ENCODE measurements at regions not wholly inside any gene's neighbourhood (a gene's known extent, or its start where the extent isn't known, plus 50 kb on each side); places are given as distances from the start of the nearest gene placed in this dataset.

- TF ChIP-seq MXD4 (CRISPR knock-in tag; IDR thresholded peaks at IDR 0.05; ENCODE audit: borderline replicate concordance): no peak
- TF ChIP-seq, protein P1, sequence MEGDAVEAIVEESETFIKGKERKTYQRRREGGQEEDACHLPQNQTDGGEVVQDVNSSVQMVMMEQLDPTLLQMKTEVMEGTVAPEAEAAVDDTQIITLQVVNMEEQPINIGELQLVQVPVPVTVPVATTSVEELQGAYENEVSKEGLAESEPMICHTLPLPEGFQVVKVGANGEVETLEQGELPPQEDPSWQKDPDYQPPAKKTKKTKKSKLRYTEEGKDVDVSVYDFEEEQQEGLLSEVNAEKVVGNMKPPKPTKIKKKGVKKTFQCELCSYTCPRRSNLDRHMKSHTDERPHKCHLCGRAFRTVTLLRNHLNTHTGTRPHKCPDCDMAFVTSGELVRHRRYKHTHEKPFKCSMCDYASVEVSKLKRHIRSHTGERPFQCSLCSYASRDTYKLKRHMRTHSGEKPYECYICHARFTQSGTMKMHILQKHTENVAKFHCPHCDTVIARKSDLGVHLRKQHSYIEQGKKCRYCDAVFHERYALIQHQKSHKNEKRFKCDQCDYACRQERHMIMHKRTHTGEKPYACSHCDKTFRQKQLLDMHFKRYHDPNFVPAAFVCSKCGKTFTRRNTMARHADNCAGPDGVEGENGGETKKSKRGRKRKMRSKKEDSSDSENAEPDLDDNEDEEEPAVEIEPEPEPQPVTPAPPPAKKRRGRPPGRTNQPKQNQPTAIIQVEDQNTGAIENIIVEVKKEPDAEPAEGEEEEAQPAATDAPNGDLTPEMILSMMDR (IDR thresholded peaks at IDR 0.05): no peak
Observed at GRCh38 chr4:184553891-184554290, 79.5 kb upstream of the IRF2 start.
